ENCODE measurements at regions not wholly inside any gene's neighbourhood (a gene's known extent, or its start where the extent isn't known, plus 50 kb on each side); places are given as distances from the start of the nearest gene placed in this dataset.
"Not testable (repeated sequence)": the region's sequence is repeated elsewhere in the genome, so short reads cannot be mapped to it uniquely, and the experiment has no call there.

DNA sequence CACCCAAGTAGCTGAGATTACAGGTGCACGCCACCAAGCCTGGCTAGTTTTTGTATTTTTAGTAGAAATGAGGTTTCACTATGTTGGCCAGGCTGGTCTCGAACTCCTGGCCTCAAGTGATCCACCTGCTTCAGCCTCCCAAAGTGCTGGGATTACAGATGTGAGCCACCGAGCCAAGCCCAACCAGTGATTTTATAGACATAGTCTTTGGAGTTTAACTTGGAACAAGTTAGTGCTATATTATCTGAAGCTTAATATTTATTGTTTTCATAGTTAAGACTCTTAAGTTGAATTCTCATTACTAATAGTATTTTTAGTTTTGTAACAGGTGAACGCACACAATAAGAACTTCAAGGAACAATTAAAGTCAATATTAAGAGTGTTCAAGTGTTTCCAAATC, 122.1 kb downstream of the SPAG6 start:
- not testable (repeated sequence) for H3K4me3 ChIP-seq (ENCODE audit: low read depth in 1 of 2, low read length in 2 of 2); H3K9ac ChIP-seq (ENCODE audit: low read length); H3K9me3 ChIP-seq (ENCODE audit: low read length); H3K27me3 ChIP-seq (ENCODE audit: control insufficient read depth in 1 of 2, insufficient read depth in 2 of 2, low read length in 2 of 2); H3K27ac ChIP-seq (ENCODE audit: low read depth, low read length); H3K36me3 ChIP-seq (ENCODE audit: insufficient read depth, low read length); H3K4me1 ChIP-seq (ENCODE audit: insufficient read depth, low read length)

DNA sequence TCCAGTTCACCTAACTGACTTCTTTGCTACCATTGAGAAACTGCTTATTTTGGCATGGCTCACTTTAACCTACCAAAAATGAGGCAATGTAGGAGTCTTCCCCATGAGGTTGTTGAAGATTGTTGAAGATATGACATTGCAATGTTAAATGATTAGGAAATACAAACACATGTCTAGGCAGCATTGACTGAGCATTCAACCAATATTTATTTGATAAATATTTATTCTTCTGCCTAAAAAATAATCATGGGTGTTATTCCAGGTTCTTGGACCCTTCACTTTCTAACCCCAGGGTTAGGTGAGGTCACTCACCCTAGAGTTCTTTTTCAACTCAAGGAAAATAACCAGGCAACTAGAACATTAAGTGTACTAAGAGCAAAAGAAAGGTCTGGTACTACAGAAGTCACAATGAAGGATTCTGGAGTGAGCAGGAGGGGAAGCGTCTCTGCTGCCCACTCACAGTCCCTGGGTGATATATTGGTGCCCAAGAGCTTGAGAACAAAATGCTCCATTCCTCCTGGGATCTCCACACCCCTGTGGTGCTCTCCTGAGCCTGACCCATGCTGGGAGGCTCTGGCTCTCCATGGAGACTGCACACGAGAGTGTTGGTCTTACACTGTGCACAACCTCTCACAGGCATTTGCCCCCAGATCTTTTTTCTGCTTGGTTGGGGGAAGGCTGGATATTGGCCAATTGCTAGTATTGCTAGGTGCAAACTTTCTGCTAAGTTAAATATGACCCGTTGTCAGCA, 123.4 kb downstream of the SPAG6 start:
- Histone ChIP-seq H3K27me3 (ENCODE audit: control insufficient read depth in 1 of 2, insufficient read depth in 2 of 2, low read length in 2 of 2) (no peaks in the 10 kb centered on the region), H3K9ac (ENCODE audit: low read length) (no peak overlapping the region), H3K27ac (ENCODE audit: low read depth, low read length) (no peak overlapping the region), H3K9me3 (ENCODE audit: low read length) (no peaks in the 10 kb centered on the region), H3K4me3 (ENCODE audit: low read depth in 1 of 2, low read length in 2 of 2) (no peak overlapping the region), H3K36me3 (ENCODE audit: insufficient read depth, low read length) (no peaks in the 10 kb centered on the region), H3K4me1 (ENCODE audit: insufficient read depth, low read length) (no peaks in the 10 kb centered on the region)

DNA sequence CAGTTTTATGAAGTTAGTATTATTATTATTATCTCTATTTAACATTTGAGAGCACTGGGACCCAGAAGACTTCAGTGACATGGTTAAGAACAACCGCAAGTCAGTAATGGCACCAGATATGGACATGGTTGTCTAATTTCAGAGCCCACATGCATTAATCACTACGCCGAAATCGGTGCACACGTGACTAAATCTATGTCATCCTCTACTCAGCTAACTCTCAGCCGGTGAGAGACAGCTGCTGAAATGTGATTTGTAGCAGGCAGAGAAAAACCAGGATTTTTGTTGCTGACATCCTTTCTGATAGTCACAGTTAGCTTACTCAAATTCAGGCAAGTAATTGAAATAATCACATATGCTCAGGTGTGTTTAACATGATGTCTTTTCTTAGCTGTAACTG, 127.7 kb downstream of the SPAG6 start:
- H3K9me3 ChIP-seq (ENCODE audit: low read length): no peaks in the 10 kb centered on the region
- H3K27ac ChIP-seq (ENCODE audit: low read depth, low read length): no peak overlapping the region
- no peaks in the 10 kb centered on the region for H3K36me3 ChIP-seq (ENCODE audit: insufficient read depth, low read length)
- peaks cover 29 to 33% of the 10 kb centered on the region in 2 donors for H3K27me3 ChIP-seq (ENCODE audit: control insufficient read depth in 1 of 2, insufficient read depth in 2 of 2, low read length in 2 of 2)
- H3K4me1 ChIP-seq (ENCODE audit: insufficient read depth, low read length): peaks cover 9% of the 10 kb centered on the region
- no peak overlapping the region for H3K9ac ChIP-seq (ENCODE audit: low read length)
- no peak overlapping the region for H3K4me3 ChIP-seq (ENCODE audit: low read depth in 1 of 2, low read length in 2 of 2)

DNA sequence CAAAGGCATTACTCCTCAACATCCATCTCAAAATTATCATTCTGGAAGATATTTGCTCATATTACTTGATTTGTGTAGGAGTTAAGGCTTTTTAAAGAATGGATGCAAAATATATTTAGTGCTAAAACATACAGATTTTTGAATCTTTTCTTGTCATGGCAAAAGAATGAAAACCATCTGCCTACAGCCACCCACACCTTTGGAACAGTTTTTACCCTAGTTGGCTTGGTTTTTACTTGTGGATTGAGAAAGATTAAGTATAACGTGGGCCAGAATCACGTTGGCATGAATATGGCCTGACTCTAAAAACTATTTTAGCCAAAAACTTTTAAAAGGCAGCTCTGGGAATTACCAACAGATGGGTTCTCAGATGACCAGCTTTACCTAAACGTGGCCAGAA, 128.2 kb downstream of the SPAG6 start:
- Histone ChIP-seq H3K4me3 (ENCODE audit: low read depth in 1 of 2, low read length in 2 of 2) (no peak overlapping the region), H3K36me3 (ENCODE audit: insufficient read depth, low read length) (no peaks in the 10 kb centered on the region), H3K27me3 (ENCODE audit: control insufficient read depth in 1 of 2, insufficient read depth in 2 of 2, low read length in 2 of 2) (peaks cover 29 to 34% of the 10 kb centered on the region in 2 donors), H3K9me3 (ENCODE audit: low read length) (no peaks in the 10 kb centered on the region), H3K4me1 (ENCODE audit: insufficient read depth, low read length) (peaks cover 9% of the 10 kb centered on the region), H3K27ac (ENCODE audit: low read depth, low read length) (no peak overlapping the region), H3K9ac (ENCODE audit: low read length) (no peak overlapping the region)

DNA sequence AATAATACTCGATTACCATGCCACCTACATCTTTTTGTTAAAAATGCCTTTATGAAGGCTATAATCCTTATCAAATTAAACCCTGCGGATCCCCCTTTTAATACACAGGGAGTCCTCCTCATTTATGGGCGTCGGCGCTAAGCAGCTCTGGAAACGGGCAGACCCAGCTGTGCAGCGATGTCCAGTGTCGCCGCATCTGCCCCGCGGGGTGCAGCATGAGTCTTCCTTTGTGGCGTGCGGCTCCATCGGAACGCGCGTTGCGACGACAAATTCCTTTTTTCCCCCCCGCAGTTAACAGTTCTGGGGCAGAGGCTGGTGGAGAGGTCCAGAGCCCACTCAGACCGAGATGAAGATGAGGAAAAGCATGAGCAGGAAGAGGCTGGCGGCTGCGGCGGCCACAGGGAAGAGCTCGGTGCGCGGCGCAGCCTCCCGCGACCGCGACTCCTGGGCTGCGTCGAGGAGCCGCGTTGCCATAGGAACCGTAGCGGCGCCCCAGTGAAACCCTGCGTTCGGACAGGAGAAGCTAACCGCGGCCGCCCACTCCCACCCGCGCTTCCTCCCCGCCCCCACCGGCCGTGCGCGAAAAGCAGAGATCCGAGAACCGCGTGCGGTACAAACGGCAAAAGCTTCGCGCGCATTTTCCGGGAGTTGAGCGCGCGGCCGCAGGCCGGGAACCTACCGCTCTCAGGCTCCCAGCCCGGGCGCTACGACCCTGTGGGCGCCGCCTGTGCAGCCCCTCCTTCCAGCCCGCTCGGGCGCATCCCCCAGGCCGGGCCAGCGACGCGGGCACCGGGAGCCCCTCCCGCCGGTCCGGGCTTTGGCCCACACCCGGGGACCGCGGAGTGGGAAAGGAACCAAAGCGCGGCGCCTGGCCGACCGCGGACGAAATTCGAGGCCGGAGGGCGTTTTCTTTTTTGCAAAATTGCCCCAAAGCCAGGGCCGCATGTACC, 130.6 kb downstream of the SPAG6 start:
- Histone ChIP-seq H3K4me1 (ENCODE audit: insufficient read depth, low read length) (peaks cover 9% of the 10 kb centered on the region), H3K27me3 (ENCODE audit: control insufficient read depth in 1 of 2, insufficient read depth in 2 of 2, low read length in 2 of 2) (peaks cover 29 to 34% of the 10 kb centered on the region in 2 donors), H3K4me3 (ENCODE audit: low read depth in 1 of 2, low read length in 2 of 2) (peak overlapping the region; percentile 39 to 47), H3K9ac (ENCODE audit: low read length) (no peak overlapping the region), H3K27ac (ENCODE audit: low read depth, low read length) (no peak overlapping the region), H3K9me3 (ENCODE audit: low read length) (no peaks in the 10 kb centered on the region), H3K36me3 (ENCODE audit: insufficient read depth, low read length) (no peaks in the 10 kb centered on the region)

DNA sequence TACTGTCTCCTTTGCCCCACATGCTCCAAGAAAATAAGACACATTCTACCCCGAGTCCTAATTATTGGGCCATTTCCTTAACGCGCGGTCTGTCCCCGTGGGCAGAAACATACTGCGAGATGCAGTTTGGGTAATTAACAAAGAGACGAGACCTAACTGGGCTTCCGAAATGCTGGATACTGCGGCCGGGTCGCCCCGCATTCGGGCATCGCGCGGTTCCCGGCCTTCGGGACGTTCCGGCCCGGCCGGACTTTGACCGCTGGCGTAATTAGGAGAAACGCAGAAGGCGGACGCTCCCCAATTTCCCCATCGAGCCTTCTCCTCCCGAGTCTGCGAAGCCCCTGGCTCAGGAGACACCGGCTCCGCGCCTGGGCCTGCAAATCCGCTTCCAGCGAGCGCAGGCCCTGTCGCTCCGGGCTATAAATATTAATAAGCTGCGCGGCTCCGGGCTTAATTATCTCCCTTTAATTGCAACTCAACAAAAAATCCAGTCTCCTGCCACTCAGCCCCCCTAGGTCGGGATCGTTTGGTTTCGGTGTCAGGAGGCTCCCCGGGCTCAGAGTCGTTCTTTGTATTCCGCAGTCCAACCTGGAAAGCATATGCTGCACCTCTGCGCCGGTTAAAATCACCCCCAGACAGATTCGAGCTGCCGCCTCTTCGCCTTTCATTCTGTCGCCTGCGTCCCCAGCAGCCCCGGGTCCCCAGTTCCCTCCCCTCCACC, 131.5 kb downstream of the SPAG6 start:
- peaks cover 9% of the 10 kb centered on the region for H3K4me1 ChIP-seq (ENCODE audit: insufficient read depth, low read length)
- H3K9me3 ChIP-seq (ENCODE audit: low read length): no peaks in the 10 kb centered on the region
- no peak overlapping the region for H3K9ac ChIP-seq (ENCODE audit: low read length)
- H3K36me3 ChIP-seq (ENCODE audit: insufficient read depth, low read length): no peaks in the 10 kb centered on the region
- peaks cover 29 to 34% of the 10 kb centered on the region in 2 donors for H3K27me3 ChIP-seq (ENCODE audit: control insufficient read depth in 1 of 2, insufficient read depth in 2 of 2, low read length in 2 of 2)
- H3K27ac ChIP-seq (ENCODE audit: low read depth, low read length): no peak overlapping the region
- peak overlapping the region; percentile 14 to 47 for H3K4me3 ChIP-seq (ENCODE audit: low read depth in 1 of 2, low read length in 2 of 2)

DNA sequence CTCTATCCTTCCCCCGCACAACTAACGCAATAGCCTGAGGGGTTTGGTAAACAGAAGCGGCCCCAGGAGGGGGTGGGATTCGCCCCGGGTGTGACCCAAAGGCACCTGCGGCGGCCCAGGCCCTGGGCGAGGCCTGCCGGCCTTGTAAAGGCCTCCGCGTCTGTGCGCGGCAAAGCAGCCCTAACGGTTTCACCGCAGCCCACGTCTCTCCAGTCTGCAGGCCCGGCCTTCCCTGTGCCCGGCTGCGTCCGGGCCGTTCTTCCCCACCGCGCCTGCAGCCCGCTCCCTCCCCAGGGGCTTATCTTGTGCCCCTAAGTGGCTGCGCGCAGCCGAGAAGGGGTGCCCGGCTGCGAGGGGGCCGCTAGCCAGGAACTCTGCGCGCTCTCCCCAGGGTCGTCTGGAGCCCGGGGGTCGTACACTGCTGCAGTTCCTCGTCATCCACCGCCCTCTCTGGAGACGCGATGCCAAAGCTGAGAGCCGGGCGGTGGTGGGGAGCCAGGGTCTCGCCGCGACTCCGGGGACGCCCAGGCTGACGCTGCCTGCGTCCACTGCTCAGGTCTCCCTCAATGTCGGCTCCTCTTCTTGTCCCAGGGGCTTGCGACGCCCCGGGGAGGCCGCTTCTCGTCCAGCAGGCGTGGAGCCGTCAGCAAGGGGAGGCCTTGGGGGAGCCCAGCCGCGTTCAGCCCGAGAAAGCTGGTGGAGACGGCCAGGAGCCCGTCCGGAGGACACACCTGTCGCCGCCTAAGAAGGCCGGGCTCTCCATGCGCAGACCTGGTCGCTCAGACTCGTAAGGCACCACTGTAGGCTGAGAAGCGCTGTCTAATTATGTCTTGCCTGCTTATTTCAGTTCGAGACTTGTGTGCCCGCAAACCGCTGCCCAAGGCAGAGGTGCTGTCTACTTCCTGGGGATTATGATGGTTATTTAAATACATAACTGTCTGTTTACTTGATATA, 132.3 kb downstream of the SPAG6 start:
- Histone ChIP-seq H3K36me3 (ENCODE audit: insufficient read depth, low read length) (no peaks in the 10 kb centered on the region), H3K27me3 (ENCODE audit: control insufficient read depth in 1 of 2, insufficient read depth in 2 of 2, low read length in 2 of 2) (peaks cover 29 to 34% of the 10 kb centered on the region in 2 donors), H3K9me3 (ENCODE audit: low read length) (no peaks in the 10 kb centered on the region), H3K27ac (ENCODE audit: low read depth, low read length) (no peak overlapping the region), H3K9ac (ENCODE audit: low read length) (no peak overlapping the region), H3K4me1 (ENCODE audit: insufficient read depth, low read length) (peaks cover 9% of the 10 kb centered on the region), H3K4me3 (ENCODE audit: low read depth in 1 of 2, low read length in 2 of 2) (no peak overlapping the region)

DNA sequence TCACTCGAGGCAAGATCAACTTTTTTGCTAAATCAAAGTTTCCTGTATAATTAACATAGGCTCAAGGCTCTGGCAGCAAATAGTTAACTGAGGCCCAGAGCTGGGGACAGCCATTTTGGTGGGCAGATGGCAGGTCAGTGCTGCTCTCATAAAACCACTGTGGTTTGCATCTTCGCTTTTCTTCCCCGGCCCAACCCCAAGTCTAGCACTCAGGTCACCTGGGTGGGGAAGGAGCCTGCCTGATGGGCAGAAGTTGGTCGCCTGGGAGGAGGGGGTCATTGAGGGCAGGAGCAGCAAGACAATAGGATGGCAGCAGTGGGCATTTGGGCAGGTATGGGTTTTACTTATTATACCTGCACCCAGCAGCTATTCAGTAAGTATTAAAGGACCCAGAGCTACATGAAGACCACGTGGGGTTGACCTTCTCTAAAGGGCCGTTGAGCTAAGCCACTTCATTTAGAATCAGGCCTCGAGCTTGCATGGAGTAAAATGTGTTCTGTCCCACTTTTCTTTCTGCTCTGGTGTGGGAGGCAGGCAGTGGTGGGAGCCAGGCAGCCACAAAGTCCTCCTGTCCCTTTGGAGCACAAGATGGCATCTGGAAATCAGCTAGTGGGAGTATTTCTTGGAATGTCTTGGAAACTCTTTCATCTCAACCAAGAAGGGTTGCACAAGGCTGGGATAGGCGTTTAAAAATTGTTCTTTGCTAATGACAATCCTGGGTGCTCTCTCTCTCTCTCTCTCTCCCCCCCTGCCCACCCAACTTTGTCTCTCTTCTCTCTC, 133.4 kb downstream of the SPAG6 start:
- no peak overlapping the region for H3K27ac ChIP-seq (ENCODE audit: low read depth, low read length)
- H3K9ac ChIP-seq (ENCODE audit: low read length): no peak overlapping the region

DNA sequence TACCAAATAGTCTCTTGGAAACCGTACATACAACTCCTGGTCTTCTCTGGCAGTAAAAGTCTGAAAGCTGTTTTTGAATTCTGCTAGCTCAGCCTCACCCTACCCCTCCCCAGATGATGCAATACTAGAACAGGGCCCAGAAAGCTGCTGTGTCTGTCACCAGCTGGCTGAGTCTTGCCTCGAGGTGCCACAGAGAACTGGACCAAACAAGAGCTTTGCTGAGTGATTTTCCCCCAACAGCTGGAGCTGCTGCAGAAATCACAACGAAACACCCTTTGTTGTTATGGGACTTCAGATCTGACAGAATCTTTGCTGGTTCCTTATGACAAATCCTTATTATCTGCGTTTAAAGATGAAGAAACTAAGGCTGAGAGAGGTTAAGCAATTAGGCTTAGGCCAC, 134.1 kb downstream of the SPAG6 start:
- Histone ChIP-seq H3K27me3 (ENCODE audit: control insufficient read depth in 1 of 2, insufficient read depth in 2 of 2, low read length in 2 of 2) (peaks cover 28 to 34% of the 10 kb centered on the region in 2 donors), H3K4me3 (ENCODE audit: low read depth in 1 of 2, low read length in 2 of 2) (no peak overlapping the region), H3K4me1 (ENCODE audit: insufficient read depth, low read length) (peaks cover 9% of the 10 kb centered on the region), H3K9me3 (ENCODE audit: low read length) (no peaks in the 10 kb centered on the region), H3K27ac (ENCODE audit: low read depth, low read length) (no peak overlapping the region), H3K9ac (ENCODE audit: low read length) (no peak overlapping the region), H3K36me3 (ENCODE audit: insufficient read depth, low read length) (no peaks in the 10 kb centered on the region)

More for the DNA sequence above, 133.4 kb downstream of the SPAG6 start:
- H3K4me1 ChIP-seq (ENCODE audit: insufficient read depth, low read length): peaks cover 9% of the 10 kb centered on the region
- H3K9me3 ChIP-seq (ENCODE audit: low read length): no peaks in the 10 kb centered on the region
- H3K27me3 ChIP-seq (ENCODE audit: control insufficient read depth in 1 of 2, insufficient read depth in 2 of 2, low read length in 2 of 2): peaks cover 29 to 34% of the 10 kb centered on the region in 2 donors
- H3K36me3 ChIP-seq (ENCODE audit: insufficient read depth, low read length): no peaks in the 10 kb centered on the region
- H3K4me3 ChIP-seq (ENCODE audit: low read depth in 1 of 2, low read length in 2 of 2): no peak overlapping the region

DNA sequence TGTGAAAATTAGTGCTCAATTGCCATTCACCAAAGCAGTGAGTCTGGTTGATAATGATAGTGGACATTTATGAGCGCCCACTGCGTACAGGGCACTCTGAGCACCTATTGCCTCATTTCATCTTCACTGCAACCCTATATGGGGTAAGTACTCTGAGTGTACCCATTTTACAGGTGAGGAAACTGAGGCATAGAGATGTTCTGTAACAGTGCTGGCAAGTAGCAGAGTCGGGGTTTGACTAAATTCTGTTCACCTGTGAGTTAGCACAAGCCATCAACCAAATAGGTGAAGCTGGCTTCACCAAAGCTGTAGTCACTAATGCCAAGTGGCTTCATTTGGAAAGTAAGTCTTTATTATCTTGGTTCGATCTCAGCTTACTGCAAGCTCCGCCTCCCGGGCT, 135.8 kb downstream of the SPAG6 start:
- Histone ChIP-seq H3K9me3 (ENCODE audit: low read length) (no peaks in the 10 kb centered on the region), H3K9ac (ENCODE audit: low read length) (no peak overlapping the region), H3K4me3 (ENCODE audit: low read depth in 1 of 2, low read length in 2 of 2) (no peak overlapping the region), H3K36me3 (ENCODE audit: insufficient read depth, low read length) (no peaks in the 10 kb centered on the region), H3K27ac (ENCODE audit: low read depth, low read length) (no peak overlapping the region), H3K27me3 (ENCODE audit: control insufficient read depth in 1 of 2, insufficient read depth in 2 of 2, low read length in 2 of 2) (peaks cover 11 to 21% of the 10 kb centered on the region in 2 donors), H3K4me1 (ENCODE audit: insufficient read depth, low read length) (peaks cover 4% of the 10 kb centered on the region)
